ENCODE measurements at regions not wholly inside any gene's neighbourhood (a gene's known extent, or its start where the extent isn't known, plus 50 kb on each side); places are given as distances from the start of the nearest gene placed in this dataset.

DNA sequence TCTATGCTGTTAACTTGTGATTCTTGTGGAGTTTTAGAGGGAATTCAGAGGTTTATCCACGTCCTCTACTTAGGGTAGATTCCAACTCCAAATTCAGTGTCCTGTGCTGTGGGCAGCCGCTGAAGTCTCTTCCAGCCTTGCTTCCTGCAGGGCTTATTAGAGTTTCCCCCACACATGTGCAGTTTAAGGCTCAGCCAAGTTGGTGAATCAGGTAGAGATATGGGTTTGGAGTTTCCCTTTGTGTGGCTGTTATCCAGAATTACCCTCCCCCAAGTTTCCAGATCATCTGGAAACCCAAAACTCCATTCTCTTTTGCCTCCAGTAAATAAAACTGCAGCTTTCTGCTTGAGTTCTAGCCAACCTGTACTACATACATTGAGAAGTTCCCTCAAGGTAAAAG is 853.7 kb downstream of the GALC start:
- TF ChIP-seq JUND (IDR thresholded peaks at IDR 0.05; ENCODE audit: low read depth, low read length) = no peak
- TF ChIP-seq KDM1A (IDR thresholded peaks at IDR 0.05; ENCODE audit: borderline replicate concordance) = no peak
- TF ChIP-seq POLR2A (IDR thresholded peaks at IDR 0.05; ENCODE audit: low read depth, low read length) = no peak
